ENCODE measurements at regions not wholly inside any gene's neighbourhood (a gene's known extent, or its start where the extent isn't known, plus 50 kb on each side); places are given as distances from the start of the nearest gene placed in this dataset.

DNA sequence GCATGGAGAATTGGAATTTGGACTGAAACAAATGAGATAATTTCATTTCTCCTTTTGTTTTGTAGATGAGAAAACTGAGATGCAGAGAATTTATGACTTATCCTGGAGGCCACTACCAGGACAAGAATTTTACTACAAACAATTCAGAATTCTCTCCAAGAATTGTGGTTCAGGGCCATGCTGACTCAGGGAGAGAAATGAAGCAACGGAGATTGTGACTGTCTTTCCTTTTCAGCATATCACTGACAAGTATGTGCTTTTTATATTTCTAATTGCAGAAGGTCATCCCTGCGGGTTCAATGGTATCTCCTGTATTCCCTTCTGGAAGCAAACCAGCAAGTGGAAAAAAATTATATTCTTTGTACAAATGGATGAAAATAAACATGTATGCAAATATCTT, 170.8 kb upstream of the MITF start:
- no peak for DNase-seq (ENCODE audit: low spot score)

DNA sequence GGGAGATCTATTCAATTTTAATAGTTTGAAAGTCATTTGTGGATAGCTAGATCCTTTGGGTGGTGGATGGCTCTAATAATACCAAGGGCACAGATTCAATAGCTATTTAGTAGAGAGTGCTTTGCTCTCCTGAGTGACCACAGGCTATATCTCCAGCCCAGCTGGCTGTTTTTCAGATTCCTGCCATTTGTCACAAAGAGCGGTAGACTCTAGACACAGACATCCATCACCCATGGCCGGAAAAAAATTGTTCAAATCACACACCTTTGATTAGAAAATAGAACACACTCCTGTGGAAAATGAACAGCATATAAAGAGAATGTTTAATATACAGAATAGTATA, 171.6 kb upstream of the MITF start:
- DNase-seq (ENCODE audit: low spot score): no peak

DNA sequence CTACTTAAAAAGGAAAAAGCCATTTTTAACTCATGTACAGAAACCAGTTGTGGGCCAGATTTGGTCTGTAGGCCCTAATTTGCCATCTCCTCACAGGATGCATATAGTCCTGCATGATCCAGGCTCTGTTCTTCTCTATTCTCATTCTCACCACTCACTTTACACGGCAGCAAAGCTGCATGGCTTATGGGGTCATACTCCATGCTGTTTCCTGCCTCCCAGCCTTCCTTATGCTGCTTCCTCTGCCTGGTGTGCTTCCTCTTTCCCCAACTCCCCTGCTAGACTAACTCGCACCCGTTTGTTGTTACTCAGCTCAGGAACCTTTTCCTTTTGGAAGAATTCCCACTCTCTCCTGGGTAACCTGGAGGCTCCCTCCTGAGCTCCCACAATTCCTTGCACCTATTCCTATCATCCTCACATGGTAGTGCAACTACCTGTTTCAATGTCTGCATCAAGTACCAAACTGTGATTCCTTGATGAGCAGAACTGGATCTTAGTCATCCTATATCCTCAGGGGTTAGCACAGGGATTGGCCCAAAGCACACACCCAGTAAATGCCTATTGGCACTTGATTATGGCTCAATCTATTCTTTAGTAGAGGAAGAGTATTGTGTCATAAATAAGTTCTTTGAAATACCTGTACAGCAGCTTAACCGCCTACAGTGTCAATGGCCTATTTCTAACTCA, 172.1 kb upstream of the MITF start:
- DNase-seq (ENCODE audit: low spot score): no peak

DNA sequence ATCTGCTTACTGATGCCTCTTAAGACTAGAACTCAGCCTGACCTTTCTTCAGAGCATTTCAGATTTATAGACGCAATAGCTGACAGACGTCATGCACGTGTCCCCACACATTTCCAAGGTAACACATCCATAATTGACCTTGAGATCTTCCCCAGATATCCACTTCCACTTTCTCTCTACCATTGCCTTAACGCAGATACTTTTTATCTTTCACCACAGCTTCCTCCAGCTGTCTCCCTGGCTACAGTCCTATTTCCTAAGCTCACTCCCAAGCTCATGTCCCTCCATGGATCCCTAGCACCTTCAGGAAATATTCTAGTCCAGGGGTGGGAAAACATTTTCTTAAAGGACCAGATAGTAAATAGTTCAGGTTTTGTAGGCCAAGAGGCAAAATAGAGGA, 173.0 kb upstream of the MITF start:
- no peak for DNase-seq (ENCODE audit: low spot score)

DNA sequence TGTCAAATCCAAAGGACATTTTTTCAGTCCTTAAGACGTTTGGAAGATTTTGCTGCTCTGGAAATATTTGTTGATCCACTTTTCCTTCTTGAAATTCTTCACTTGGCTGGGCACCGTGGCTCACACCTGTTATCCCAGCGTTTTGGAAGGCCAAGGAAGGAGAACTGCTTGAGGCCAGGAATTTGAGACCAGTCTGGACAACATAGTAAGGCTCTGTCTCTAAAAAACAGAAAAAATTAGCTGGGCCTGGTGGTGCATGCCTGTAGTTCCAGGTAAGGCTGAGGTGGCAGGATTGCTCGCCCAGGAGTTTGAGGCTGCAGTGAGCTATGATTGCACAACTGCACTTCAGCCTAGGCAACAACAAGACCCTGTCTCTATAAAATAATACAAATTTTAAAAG, 173.9 kb upstream of the MITF start:
- no peak for DNase-seq (ENCODE audit: low spot score)

DNA sequence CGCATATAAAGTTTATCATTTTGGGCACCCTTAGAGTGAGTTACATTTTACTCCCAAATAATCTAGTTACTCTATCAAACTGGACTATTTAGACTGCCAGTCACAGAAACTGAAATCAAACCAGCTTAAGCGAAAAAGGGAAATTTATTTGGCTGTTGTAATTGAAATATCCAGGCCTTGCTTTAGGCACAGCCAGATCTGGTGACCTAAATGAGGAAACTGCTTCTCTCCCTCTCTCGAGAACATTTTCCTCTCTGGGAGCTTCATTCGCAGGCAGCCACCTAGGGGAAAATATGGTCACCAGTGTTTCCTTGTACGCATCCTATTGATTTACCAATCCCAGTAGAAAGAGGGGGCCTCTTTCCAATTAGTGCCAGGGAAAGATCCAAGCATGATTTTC, 175.3 kb upstream of the MITF start:
- DNase-seq (ENCODE audit: low spot score): no peak

DNA sequence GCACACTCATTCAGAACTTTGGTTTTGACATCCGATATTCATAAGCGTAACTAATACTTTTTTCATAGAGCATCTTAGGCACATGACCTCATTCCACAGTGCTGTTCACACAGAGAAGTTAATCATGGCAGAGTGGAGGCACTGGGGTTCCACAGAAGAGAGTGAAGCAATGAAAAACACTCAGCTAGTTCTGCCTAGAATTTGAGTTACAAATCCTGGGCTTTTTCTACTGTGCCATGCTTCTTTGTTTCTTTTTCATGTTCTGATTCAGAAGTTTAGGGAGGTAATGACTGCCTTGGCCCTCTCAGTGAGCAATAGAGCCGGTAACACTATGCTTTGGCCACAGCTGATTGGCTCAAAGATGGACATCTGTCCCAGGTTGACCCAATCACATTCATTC, 176.1 kb upstream of the MITF start:
- DNase-seq (ENCODE audit: low spot score): no peak

DNA sequence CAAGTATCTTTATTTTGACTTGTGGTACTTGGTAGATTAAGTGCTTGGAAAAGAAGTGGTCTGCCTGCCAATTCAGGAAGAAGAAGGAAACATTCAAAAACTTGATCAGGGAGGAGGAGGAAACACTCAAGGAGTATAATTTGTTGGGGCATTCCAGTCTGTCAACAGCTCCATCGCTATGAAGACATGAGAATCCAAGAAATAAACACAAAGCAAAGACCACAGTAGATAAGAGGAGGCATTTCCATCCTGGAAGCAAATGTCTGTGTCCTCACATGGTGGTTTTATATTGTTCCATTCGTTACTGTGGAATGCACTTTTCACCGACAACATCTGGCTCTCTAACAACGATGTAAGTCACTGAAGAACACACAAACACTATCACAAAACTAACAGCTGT, 176.1 kb upstream of the FRMD4B start:
- DNase-seq (ENCODE audit: low spot score): no peak

DNA sequence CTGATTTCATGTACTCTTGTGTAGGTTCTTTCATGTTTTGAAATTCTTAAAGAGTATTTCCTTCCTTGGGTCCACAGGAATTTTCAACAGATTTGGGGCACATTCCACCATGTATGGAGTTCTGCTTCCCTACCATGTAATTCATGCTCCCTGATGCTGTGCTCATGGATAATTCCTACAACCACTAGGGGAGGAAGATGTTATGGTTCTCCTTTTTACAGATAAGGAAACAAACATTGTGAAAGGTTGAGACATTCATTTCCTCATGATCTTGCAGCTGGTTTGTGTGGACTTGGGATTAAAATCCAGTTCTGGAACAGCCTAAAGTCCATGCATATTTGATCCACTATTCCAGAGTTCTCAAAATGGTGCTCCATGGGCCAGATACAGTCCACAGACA, 174.9 kb upstream of the FRMD4B start:
- DNase-seq (ENCODE audit: low spot score): no peak

DNA sequence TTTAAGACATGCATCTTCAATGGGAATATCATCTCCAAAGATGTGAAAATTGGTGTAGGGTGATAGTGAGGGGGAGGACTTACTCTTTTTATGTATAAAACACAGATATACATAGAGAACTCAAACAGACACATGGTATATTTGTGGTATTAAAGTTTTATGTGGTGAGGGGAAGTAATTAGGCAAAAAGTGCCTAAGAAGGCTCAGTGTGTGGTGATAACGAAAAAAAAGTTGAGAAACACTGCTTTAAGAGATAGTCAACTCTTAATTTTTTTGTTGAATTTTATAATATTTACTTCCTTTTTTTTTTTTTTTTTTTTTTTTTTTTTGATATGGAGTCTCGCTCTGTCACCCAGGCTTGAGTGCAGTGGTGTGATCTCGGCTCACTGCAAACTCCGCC, 174.2 kb upstream of the FRMD4B start:
- no peak for DNase-seq (ENCODE audit: low spot score)

DNA sequence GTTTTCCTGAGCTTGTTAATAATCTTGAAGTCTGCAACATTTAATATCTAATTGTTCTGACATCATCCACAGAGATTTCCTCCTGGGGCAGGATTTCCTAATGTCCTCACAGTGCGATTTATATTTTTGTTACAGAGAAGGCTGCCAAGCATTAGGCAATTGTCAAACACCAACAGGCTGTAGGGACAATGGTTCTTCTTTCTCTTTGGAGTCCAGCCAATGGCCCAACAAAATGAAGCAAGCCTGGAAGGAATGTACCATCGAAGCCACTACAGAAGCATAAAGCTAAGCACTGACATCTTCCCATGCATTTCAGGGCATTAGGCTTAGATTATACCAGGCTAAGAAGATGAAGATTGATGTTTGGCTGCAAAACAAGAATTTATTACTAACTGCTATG, 173.0 kb upstream of the FRMD4B start:
- no peak for DNase-seq (ENCODE audit: low spot score)

DNA sequence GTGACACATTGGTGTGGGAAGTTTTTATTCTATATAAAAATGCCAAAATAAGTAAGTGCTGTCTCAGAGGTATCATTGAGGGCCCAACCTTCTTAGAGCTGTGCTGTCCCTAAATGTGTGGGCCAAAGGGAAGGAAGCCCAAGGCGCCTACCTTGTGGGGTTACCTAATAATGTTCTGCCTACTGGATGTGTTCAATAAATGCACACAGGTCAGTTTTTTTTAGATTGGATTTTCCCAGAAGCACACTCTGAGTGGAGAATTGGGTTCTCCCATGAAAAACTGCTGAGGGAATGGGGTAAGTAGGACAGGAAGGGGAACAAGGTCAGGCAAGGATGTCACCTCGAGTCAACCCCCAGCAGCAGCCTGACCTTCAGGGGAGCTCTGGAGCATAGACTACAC, 168.7 kb upstream of the FRMD4B start:
- no peak for DNase-seq (ENCODE audit: low spot score)

DNA sequence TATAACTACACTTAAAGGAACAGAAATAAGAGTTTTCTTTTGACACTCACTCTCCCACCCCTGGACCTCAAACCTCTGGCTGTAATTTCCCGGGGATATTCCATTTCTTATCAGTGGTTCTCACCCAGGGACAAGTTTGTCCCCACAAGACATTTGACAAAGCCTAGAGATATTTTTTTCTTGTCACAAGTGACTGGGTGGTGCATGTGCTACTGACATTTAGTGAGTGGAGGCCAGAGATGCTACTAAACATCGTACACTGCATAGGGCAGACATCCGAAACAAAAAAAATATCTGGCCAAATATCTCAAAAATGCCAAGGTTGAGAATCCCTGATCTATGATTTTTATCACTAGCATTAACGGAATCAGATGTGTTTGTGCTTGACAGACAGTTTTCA, 168.0 kb upstream of the FRMD4B start:
- no peak for DNase-seq (ENCODE audit: low spot score)

DNA sequence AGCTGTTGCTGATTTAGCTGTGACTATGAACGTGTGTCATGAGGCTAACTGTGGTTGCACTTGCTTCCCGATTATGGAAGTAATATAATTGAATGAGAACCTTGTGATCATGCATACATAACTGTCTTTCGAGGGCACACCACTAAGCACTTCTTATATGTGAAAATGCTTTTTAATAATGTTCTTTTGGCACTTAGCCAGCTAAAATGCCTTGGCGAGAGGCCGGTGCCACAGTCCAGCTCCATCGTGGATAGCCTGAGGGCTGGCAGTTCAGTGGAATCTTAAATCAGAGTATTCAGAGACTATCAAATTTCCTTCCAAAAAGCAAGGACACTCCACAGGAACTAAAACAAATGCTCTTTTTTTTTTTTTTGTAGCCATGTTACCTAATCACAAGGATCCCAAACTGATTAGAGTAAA, 161.6 kb upstream of the FRMD4B start:
- no peak for DNase-seq (ENCODE audit: low spot score)

DNA sequence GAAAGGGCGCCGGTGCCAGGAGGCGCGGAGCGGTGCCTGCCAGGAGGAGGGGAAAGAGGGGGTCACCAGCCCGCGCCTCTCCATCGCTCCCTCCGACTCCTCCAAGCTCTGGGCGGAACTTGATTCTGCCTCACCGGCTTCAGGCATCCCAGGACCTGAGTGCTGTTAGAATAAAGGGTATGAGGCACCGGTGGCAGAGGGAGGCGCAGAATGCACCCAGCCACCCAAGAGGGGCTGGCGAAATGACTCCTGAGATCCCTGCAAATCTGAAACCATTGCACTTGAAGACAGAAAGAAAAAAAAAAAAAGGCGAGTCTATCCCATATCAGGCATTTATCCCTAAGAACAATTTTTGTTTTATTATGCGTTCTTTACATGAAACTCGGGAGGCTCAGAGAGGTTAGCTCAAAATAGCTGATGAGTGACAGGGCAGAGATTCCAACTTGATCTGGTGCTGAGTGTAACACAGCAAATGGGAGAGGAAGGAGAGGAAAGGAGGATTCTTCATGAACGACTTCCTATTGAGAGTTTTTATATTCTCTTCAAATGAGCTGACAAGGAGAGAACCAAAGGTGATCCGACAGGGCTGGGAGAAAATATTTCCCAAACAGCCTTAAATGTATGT, 157.0 kb upstream of the FRMD4B start:
- no peak for DNase-seq (ENCODE audit: low spot score)

DNA sequence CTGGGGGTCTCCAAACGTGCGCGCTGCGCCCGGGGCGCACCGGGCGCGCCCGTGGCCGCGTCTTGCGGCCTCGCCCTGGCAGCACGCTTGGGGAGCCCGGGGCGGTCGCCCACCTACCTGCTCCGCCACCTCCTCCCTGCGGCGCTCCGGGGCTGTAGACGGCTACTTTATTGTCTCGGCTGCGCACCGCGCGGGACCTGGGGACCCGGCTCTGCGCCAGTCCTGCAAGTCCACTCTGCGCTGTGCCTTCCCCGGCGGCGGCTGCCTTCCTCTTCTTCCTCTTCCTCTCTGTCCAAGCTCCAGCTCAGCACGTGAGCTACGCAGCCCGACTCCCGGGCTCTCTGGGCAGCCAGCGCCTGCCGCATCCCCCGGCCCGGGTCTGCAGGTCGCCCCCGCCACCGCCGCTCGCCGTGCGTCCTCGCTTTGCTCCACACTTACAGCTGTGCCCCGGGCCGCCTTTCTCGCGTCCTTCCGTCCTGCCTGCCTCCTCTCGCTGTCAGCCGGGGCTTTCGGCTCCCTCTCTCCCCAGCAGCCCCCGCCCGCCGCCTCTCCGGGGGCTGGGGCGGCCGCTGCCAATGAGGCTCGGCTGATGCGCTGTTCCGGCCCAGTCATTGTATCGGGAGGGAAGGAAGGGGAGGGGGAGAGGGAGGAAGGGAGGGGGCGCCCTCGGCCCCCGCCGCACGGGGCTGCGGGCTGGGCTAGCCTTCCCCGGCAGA, 156.4 kb upstream of the FRMD4B start:
- no peak for DNase-seq (ENCODE audit: low spot score)

DNA sequence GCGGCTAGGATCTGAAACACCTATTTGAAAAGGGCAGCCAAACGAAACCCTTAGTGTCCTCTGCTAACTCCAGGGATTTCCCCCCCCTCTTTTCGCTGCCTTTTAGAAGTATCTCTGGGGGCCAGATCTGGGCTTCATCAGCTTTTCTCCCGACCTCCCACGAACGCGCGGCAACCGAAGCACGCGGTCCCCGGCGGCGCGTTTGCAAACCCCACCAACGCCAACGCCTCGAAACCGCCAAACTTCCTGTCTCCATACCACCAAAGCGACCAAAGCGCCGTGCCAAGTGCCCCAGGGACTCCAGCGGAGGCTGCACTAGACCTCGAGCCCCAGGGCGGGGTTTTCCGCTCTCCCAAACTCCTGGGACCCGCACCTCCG, 155.8 kb upstream of the FRMD4B start:
- no peak for DNase-seq (ENCODE audit: low spot score)

DNA sequence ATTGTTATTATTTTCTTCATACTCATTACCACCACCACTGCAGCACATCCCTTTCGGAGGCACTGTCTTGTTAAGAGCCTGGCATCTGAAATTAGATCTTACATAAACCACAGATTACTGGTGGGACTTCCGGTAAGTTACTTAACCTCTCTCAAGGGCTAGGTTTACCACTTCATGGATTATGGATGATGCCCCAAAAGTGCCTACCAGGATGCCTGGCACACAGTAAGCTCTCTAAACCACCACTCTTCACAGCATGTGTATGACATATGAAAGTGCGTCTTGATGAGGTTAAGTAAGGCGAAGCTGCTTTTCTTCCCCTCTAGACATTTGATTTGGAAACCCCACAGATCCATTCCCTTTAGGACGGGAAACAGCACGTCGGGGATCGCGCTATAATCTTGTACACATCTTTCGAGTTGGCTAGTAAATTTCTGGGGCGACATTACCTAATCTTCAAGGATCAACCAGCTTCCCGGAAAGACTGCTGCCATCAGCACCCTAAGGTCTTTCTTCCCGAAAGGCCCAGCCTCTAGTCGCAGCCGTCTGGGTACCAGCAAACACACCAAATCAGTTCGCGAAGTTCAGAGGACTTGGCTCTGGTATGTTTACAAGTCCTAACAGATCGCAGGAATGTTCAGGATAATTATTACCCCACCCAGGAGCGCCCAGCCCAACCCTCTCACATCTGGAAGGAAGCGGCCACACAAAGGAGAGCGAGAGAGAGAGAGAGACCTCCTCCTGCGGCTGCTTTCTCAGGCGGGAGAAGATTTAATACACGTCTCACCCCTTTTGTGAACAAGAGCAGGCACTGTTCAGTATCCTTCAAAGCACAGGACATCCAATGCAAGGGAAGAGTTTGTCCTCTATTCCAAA, 155.1 kb upstream of the FRMD4B start:
- DNase-seq (ENCODE audit: low spot score): peak; percentile 6

DNA sequence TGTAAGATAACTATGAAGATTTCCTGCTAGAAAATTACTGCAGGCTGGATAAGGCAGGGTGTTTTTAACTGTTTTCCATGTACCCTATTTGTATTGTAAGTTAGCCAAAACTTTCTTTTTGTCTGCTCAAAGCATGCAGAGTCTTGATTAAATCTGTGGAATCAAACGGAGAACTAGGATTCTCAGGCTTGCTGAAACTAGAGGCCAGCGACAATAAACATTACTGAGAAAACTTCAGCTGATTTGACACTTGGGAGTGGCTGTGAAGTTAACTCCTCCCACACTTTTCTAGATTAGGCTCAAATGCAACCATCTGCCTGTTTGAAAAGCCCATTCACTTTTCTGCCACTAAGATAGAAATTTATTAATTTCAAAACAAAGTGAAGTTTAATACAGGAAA, 153.2 kb upstream of the FRMD4B start:
- no peak for DNase-seq (ENCODE audit: low spot score)

DNA sequence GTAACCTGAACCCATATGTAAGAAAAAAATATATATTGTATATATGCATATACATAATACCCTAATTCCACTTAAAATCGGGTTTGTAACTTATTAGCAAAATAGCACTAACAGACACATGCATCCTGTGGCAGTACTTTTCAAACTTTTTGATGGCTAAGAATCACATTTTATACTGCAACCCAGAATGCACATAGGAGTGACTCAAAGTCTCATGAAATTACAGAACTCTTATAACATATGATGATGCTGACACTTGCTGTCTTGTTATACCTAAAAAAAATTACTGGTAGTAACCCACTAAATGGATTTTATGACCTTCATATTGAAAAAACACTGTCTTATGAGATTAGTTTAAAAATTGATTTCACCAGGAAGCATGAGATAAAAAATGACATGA, 152.4 kb upstream of the FRMD4B start:
- DNase-seq (ENCODE audit: low spot score): no peak

DNA sequence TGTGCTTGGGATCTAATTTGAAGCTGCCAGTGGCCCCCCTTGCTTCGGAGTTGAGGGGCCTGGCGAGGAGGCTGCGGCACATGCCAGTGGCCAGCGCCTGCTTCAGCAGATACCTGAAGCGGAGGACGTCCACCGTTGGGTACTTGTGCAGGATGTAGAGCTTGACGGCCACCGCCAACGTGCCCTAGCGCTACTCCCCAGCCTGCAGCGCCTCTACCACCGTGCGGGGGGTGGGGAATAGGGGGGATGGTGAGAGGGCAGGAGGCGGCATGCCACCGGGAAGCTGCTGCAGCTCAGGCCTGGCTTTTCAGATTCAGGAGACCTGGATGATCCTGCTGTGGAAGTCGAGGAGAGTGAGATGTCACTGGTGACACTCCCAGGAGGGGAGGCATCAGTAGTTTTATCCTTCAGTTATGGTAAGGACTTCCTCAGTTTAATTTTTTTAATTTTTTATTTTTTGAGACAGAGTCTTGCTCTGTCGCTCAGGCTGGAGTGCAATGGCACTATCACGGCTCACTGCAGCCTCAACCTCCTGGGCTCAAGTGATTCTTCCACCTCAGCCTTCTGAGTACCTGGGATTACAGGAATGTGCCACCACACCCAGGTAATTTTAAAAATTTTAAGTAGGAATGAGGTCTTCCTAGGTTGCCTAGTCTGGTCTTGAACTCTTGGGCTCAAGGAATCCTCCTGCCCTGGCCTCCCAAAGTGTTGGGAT, 150.6 kb upstream of the FRMD4B start:
- no peak for DNase-seq (ENCODE audit: low spot score)

DNA sequence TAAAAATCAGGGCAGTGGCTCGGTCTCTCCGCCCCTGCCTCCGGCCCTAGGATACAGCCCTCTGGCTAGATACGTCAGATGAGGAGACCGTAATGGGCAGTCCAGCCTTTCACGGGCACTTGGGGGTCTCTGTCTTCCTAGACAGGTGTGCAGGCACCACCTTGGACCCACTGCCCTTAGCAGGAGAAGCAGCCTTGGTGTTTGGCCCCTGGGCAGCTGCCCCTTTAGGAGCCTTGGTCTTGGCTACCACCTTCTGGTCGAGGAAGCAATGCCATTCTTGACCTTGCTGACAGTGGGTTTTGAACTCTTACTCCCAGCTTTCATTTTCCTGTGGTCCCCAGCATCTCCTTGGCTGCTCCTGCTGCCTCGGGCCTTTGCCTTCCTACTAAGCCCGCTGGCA, 149.7 kb upstream of the FRMD4B start:
- no peak for DNase-seq (ENCODE audit: low spot score)
